DMS 273 treated with DMSO at 0.1 percent for 48 hours (cell line): ENCODE measurements at regions not wholly inside any gene's neighbourhood (a gene's known extent, or its start where the extent isn't known, plus 50 kb on each side); places are given as distances from the start of the nearest gene placed in this dataset.
A peak's percentile ranks its signal among the peaks of the same experiment; 100 is the strongest.
"Not testable (repeated sequence)": the region's sequence is repeated elsewhere in the genome, so short reads cannot be mapped to it uniquely, and the experiment has no call there.

Source experiments
- DNase-seq: peaks from one replicate; lab custom pipeline; 2025; lab: John Stamatoyannopoulos, UW

DNA sequence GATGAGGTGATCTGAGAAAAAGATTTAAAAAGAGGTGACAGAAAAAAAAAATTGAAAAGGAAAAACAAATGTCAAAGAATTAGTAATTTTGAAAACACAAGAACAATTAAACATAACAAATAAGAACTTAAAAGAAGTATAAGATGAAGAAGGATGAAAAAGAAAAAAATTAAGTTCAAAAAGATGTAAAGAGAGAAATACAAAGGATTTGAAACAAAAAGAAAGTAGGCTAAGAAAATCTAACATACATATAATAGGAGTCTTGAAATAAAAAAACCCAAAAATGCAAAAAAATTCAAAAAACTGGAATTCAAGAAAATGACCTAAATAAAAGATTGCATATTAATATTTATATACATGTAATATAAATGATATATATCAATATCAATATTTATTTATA is 949.2 kb downstream of the MCTP2 start:
- no peak for DNase-seq

GRCh38 chr15:95182091-95182490 is 950.7 kb downstream of the MCTP2 start:
- DNase-seq = no peak

GRCh38 chr15:95192923-95193322 is 961.6 kb downstream of the MCTP2 start:
- DNase-seq = no peak

DNA sequence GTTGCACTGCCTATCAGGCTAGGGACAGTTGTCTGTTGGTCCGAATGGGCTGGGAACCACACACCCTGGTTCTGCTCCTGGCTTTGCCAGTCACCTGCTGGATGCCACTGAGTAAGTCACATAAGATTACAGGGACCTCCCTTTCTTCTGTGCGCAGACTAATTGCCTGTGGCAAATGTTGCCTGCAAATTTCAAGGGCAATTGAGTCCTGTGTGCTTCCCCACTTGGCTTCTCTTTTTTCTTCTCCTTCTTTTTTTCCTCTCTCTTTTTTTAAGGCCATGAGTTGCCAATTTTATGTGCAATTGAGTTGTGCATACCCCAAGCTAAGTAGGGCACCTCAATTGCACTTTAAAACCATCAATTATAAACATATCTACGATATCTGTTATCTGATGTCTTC is 963.4 kb downstream of the MCTP2 start:
- DNase-seq = no peak

- no peak for DNase-seq
Measured at GRCh38 chr15:95196176-95196915, 965.0 kb downstream of the MCTP2 start.

GRCh38 chr15:95202569-95203349 is 971.4 kb downstream of the MCTP2 start:
- DNase-seq = no peak

DNA sequence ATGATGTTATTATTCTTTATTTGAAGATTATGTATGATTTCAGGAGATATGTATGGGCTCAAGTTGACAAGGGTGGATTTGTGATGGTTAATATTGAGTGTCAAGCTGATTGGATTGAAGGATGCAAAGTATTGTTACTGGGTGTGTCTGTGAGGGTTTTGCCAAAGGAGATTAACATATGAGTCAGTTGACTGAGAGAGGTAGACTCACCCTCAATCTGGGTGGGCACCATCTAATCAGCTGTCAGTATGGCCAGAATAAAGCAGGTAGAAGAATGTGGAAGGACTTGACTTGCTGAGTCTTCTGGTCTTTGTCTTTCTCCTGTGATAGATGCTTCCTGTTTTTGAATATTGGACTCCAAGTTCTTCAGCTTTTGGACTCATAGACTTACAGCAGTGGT is 973.7 kb downstream of the MCTP2 start:
- DNase-seq = no peak

GRCh38 chr15:95205830-95206229 is 974.5 kb downstream of the MCTP2 start:
- DNase-seq = not testable (repeated sequence)

GRCh38 chr15:95208071-95208470 is 976.7 kb downstream of the MCTP2 start:
- no peak for DNase-seq

GRCh38 chr15:95208988-95209387 is 977.6 kb downstream of the MCTP2 start:
- no peak for DNase-seq

DNA sequence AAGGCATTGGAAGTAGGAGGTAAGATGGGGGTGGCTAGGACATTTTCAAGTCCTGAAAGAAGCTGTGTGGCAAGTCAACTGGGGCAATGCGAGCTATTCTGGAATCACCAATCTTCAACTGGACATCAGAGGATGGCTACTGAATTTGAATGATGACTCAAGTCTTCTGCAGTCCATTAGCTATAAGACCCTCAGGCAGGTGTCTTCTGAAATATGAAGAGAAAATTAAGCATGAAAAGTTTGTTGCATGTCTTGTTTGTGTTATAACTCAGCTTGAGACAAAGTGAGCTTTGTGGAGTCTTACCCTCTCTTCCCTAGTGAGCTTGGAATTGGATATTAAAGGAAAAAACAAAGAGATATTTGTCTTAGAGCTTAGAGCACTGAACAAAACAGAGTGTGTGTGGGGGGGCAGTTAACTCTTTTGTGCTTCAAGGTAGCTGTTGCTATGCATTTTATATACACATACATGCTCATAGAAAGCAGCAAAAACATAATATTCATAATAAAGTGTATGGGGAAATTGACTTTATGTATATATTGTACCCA is 979.1 kb downstream of the MCTP2 start:
- no peak for DNase-seq

GRCh38 chr15:95215017-95215416 is 983.7 kb downstream of the MCTP2 start:
- DNase-seq = no peak

DNA sequence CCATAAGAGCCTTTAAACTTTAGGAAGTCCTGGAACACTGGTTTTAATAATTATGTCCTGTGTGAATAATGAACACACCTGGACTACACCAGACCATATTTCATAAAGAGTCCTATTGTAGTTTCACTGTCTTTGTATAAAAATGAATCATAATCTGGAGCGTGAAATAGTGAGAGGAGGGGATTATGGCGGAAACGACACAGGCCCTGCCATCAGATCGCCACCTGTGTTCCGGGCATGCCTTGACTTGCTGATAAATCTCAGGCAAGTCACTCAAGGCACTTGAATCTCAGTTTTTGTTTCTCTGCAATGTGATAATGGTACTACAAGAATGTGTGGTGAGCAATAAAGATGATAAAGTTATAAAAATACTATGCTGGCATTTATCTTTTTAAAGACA is 995.5 kb downstream of the MCTP2 start:
- DNase-seq = no peak

DNA sequence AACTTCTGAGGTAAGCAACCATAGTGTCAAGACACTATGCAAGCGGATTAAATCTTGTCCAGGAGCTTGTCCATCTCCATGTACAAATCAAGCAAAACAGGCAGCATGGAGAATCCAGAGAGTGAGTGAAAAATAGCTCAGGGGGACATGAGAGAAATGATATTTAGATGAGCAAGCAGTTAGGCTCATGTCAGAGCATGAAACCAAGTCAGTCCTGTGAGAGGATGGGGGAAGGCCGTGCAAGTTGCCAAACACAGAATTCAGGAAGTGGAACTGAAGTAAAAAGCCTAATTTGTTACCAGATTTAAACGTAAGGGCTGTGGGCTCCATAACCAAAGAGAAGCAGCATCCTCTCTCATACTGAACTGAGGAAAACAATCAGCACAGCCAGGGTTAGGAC is 995.9 kb downstream of the MCTP2 start:
- no peak for DNase-seq

GRCh38 chr15:95228856-95229555 is 997.6 kb downstream of the MCTP2 start:
- no peak for DNase-seq

GRCh38 chr15:95235033-95235432 is 1003.7 kb downstream of the MCTP2 start:
- DNase-seq = no peak

DNA sequence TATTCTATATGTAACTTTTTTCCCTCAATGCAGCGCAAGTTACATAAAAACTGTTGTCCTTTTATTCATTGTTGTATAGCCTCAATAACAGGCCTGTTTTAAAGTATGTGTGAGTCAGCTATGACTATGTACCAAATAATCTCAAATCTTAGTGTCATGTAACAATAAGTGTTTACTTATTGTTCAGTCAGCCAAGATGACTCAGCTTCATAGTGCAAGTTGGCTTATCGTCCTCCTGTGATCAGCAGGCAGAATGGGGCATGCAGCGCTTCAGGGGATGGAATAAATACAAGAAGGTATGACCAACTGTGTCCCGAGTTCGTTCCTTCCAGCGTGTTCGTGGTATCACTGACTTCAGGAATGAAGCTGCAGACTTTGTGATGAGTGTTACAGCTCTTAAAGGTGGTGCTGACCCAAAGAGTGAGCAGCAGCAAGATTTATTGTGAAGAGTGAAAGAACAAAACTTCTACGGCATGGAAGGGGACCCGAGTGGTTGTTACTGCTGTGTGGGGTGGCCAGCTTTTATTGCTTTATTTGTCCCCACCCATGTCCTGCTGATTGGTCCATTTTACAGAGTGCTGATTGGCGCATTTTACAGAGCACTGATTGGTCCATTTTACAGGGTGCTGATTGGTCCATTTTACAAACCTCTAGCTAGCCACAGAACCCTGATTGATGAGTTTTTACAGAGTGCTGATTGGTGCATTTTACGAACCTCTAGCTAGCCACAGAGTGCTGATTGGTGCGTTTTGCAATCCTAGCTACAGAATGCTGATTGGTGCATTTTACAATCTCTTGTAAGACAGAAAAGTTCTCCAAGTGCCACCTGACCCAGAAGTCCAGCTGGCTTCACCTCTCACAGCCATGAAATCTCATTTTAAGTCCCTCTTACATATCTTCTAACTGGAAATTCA is 1016.0 kb downstream of the MCTP2 start:
- no peak for DNase-seq

DNA sequence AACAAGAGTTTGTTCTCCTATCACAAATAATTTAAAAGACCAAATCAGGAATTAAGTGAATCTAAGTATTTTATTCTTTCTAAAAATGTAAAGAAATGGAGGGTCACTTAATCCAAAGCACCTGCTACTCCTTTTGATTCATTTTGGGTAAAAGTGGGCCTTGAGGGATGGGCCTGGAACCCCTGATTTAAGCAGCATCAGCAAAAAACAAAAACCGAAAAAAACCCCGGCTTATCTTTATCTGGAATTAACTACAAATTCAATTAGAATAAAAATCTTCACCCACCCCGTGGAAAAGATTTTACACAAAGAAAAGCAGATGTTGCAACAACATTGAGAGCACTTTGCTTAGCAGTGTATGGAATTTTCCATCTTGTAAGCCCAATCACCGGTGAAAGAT is 1018.2 kb downstream of the MCTP2 start:
- no peak for DNase-seq

DNA sequence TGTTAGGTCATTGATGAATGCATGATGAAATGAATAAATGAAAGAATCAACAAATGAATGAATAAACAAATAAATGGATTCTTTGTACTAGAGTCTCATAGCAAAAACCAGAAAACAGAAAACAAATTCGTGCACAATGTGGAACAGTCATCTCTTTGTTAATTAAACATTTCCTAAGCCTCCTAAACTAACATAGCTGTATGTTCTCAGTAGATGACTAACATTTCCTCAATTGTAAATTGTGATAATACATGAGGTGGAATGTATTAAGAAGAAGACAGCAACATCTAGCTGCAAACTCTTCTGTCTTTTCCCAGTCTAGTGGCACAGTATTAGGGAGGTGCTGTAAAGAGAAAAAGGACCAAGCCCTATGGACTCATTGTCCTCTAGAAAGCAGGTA is 1021.0 kb downstream of the MCTP2 start:
- no peak for DNase-seq

DNA sequence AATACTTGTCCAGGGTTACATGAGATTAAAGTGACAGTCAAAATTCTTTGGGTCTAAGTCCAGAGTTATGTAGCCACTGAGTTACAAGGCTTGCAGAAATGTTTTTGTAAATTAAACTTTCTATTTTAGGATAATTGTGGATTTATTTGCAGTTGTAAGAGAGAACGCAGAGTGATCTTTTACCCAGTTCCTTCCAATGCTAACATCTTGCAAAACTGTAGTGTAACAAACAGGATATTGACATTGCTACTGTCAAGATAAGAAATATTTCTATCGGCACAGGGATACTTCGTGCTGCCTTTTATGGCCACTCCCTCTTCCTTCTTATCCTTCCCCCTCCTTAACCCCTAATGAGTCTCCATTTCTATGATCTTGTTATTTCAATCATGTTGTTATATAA is 1022.9 kb downstream of the MCTP2 start:
- no peak for DNase-seq

GRCh38 chr15:95259513-95259912 is 1028.2 kb downstream of the MCTP2 start:
- peak; percentile 0 for DNase-seq

DNA sequence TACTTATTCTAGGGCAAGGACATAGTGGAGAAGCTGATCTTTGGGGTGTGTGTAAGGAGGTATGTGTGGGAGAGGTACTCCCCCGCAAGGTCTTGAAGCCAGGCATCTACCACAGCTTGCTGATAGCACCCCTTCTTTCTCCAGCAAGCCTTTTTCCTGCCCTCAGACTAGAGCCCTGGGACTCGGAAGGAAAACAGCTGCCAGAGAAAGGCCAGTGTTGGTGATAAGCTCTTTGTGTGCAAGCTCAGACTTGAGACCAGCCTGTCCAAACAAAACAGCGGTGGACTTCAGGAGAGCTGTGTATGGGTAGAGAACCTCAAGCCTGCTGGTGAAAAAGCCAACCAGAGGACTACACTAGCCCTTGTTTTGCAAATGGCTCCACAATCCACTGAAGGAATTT is 1028.6 kb downstream of the MCTP2 start:
- DNase-seq = no peak
